ENCODE measurements at regions not wholly inside any gene's neighbourhood (a gene's known extent, or its start where the extent isn't known, plus 50 kb on each side); places are given as distances from the start of the nearest gene placed in this dataset.

DNA sequence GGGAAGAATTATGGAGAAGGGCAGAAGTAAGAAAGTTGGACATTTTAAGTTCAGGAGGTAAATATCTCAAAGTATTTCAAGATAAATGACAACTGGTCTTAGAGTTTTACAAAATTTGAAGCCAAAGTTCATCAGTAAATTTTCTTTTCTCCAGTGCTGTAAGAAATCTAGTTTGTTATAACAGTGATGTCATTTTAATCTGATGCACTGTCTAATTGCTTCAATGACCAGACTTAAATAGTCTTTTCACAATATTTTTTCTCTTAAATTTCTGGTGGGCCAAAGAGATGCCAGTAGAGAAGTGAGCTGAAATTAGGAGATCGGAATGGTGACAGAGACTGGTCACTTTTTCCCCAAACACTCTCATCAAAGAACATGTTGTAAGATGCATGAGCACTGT lies 156.5 kb upstream of the TMEM161B start:
- TF ChIP-seq, protein P1, sequence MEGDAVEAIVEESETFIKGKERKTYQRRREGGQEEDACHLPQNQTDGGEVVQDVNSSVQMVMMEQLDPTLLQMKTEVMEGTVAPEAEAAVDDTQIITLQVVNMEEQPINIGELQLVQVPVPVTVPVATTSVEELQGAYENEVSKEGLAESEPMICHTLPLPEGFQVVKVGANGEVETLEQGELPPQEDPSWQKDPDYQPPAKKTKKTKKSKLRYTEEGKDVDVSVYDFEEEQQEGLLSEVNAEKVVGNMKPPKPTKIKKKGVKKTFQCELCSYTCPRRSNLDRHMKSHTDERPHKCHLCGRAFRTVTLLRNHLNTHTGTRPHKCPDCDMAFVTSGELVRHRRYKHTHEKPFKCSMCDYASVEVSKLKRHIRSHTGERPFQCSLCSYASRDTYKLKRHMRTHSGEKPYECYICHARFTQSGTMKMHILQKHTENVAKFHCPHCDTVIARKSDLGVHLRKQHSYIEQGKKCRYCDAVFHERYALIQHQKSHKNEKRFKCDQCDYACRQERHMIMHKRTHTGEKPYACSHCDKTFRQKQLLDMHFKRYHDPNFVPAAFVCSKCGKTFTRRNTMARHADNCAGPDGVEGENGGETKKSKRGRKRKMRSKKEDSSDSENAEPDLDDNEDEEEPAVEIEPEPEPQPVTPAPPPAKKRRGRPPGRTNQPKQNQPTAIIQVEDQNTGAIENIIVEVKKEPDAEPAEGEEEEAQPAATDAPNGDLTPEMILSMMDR (IDR thresholded peaks at IDR 0.05; ENCODE audit: low read length): no peak
- TF ChIP-seq EZH2 (IDR thresholded peaks at IDR 0.05; ENCODE audit: borderline replicate concordance, low read length): no peak

Data from OCI-LY1 (cell line).